ENCODE measurements at regions not wholly inside any gene's neighbourhood (a gene's known extent, or its start where the extent isn't known, plus 50 kb on each side); places are given as distances from the start of the nearest gene placed in this dataset.

DNA sequence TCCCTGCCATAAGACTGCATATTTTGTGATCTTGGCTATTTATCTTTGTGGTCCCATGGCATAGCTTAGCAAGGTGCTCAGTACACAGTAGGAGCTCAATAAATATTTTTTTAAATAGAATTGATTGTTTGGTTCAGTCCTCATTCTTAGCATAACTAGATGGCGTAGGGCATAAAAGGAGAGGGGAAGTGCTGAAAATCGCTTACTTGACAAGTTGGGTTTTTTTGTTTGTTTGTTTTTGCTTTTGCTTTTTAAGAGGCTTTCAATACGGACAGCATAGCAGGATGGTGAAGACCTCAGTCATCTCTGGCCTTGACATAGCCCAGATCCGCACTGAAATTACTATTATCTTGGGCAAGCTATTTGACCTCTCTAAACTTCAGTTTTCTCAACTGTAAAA is 86.6 kb upstream of the RANBP3L start:
- TF ChIP-seq SMC3 (IDR thresholded peaks at IDR 0.05; ENCODE audit: low read depth, low read length), result no peak
- TF ChIP-seq, protein P1, sequence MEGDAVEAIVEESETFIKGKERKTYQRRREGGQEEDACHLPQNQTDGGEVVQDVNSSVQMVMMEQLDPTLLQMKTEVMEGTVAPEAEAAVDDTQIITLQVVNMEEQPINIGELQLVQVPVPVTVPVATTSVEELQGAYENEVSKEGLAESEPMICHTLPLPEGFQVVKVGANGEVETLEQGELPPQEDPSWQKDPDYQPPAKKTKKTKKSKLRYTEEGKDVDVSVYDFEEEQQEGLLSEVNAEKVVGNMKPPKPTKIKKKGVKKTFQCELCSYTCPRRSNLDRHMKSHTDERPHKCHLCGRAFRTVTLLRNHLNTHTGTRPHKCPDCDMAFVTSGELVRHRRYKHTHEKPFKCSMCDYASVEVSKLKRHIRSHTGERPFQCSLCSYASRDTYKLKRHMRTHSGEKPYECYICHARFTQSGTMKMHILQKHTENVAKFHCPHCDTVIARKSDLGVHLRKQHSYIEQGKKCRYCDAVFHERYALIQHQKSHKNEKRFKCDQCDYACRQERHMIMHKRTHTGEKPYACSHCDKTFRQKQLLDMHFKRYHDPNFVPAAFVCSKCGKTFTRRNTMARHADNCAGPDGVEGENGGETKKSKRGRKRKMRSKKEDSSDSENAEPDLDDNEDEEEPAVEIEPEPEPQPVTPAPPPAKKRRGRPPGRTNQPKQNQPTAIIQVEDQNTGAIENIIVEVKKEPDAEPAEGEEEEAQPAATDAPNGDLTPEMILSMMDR (conservative IDR thresholded peaks at IDR 0.05; ENCODE audit: low read depth, low read length), result no peak
- TF ChIP-seq MAFK (IDR thresholded peaks at IDR 0.05; ENCODE audit: low read depth, low read length), result peak; percentile 19; the same call in 1 of the 2 replicates
- no peak for TF ChIP-seq POLR2A (IDR thresholded peaks at IDR 0.05; ENCODE audit: low read depth, low read length)
- TF ChIP-seq FOS (IDR thresholded peaks at IDR 0.05; ENCODE audit: low read depth, low read length), result no peak

Measured in IMR-90 (cell line).